Frontal cortex (tissue), 3 donors: ENCODE measurements at regions not wholly inside any gene's neighbourhood (a gene's known extent, or its start where the extent isn't known, plus 50 kb on each side); places are given as distances from the start of the nearest gene placed in this dataset.
"Not testable (repeated sequence)": the region's sequence is repeated elsewhere in the genome, so short reads cannot be mapped to it uniquely, and the experiment has no call there.

Experiments used
- DNase-seq, 2 donors: peaks; one replicate each; pipeline ENCODE4 v3.0.0; 2012; ENCODE audit warnings: low spot score in 2 of 2
- FAIRE-seq: peaks from 2 replicates; lab custom pipeline; 2012; peaks lifted over from hg19 to GRCh38; lab: Jason Lieb, UNC
- donor health status: control.
- donor health status: control.
- donor health status: control.

- DNase-seq: no peak
Observed at GRCh38 chr3:96300743-96301142, 513.7 kb upstream of the EPHA6 start.

GRCh38 chr3:96319166-96319565, 495.2 kb upstream of the EPHA6 start:
- FAIRE-seq: no peak
- DNase-seq: no peak

More at GRCh38 chr3:96300743-96301142, 513.7 kb upstream of the EPHA6 start:
- no peak for FAIRE-seq

- FAIRE-seq (no peak), DNase-seq (no peak)
Observed at GRCh38 chr3:96324087-96324486, 490.3 kb upstream of the EPHA6 start.

GRCh38 chr3:96330795-96331194, 483.6 kb upstream of the EPHA6 start:
- DNase-seq (no peak), FAIRE-seq (no peak)

- DNase-seq (no peak), FAIRE-seq (no peak)
Observed at GRCh38 chr3:96331341-96331740, 483.1 kb upstream of the EPHA6 start.

- DNase-seq (no peak), FAIRE-seq (no peak)
Observed at GRCh38 chr3:96334779-96335178, 479.6 kb upstream of the EPHA6 start.

GRCh38 chr3:96347289-96347688, 467.1 kb upstream of the EPHA6 start:
- DNase-seq (no peak), FAIRE-seq (no peak)

- not testable (repeated sequence) for DNase-seq, FAIRE-seq
Observed at GRCh38 chr3:96351598-96351997, 462.8 kb upstream of the EPHA6 start.

GRCh38 chr3:96354106-96354505, 460.3 kb upstream of the EPHA6 start:
- DNase-seq (no peak), FAIRE-seq (no peak)

- no peak for DNase-seq
- FAIRE-seq: no peak
Observed at GRCh38 chr3:96354742-96355141, 459.7 kb upstream of the EPHA6 start.

- no peak for FAIRE-seq
Observed at GRCh38 chr3:96361241-96361640, 453.2 kb upstream of the EPHA6 start.

GRCh38 chr3:96370637-96371036, 443.8 kb upstream of the EPHA6 start:
- no peak for FAIRE-seq
- no peak for DNase-seq

More at GRCh38 chr3:96361241-96361640, 453.2 kb upstream of the EPHA6 start:
- no peak for DNase-seq

GRCh38 chr3:96410006-96410730, 404.2 kb upstream of the EPHA6 start:
- DNase-seq (no peak), FAIRE-seq (no peak)

GRCh38 chr3:96416549-96417255, 397.7 kb upstream of the EPHA6 start:
- FAIRE-seq (no peak), DNase-seq (no peak)

- DNase-seq (no peak), FAIRE-seq (no peak)
Observed at GRCh38 chr3:96428097-96428496, 386.3 kb upstream of the EPHA6 start.

- FAIRE-seq: no peak
- no peak for DNase-seq
Observed at GRCh38 chr3:96430079-96430478, 384.3 kb upstream of the EPHA6 start.

- FAIRE-seq (no peak), DNase-seq (no peak)
Observed at GRCh38 chr3:96434651-96435050, 379.7 kb upstream of the EPHA6 start.

- DNase-seq: no peak
- no peak for FAIRE-seq
Observed at GRCh38 chr3:96449346-96449745, 365.0 kb upstream of the EPHA6 start.

GRCh38 chr3:96449803-96450202, 364.6 kb upstream of the EPHA6 start:
- no peak for DNase-seq
- FAIRE-seq: no peak

GRCh38 chr3:96450699-96451098, 363.7 kb upstream of the EPHA6 start:
- DNase-seq: no peak
- FAIRE-seq: no peak

GRCh38 chr3:96465521-96465920, 348.9 kb upstream of the EPHA6 start:
- FAIRE-seq (no peak), DNase-seq (no peak)

GRCh38 chr3:96466441-96466840, 348.0 kb upstream of the EPHA6 start:
- FAIRE-seq: no peak
- DNase-seq: no peak
